ENCODE measurements at regions not wholly inside any gene's neighbourhood (a gene's known extent, or its start where the extent isn't known, plus 50 kb on each side); places are given as distances from the start of the nearest gene placed in this dataset.

DNA sequence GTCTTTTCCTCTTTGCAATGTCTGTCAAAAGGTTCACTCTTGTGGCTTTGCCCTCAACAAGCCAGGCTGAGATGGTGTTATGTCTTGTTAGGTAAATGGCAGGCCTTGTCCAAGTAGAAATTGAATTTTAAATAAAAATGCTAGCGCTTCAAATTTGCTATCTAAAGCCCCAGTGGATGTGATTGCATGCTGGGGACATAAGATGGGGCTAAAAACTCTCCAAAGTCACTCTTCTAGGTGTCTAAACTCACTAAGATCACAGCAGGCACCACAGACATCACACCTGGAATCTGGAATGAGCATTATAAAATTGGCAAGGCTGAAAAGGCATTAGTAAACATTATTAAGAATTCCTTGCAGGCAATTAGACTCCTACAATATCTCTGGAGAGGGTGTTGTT is 262.7 kb upstream of the CLINT1 start:
- no peak for DNase-seq
- in situ Hi-C loops (cut with HindIII; ENCODE audit: low pct_ligation_motif_present, low pct_unique_long_range_greater_than_20kb, low sequenced_read_pairs), result no loop called here

DNA sequence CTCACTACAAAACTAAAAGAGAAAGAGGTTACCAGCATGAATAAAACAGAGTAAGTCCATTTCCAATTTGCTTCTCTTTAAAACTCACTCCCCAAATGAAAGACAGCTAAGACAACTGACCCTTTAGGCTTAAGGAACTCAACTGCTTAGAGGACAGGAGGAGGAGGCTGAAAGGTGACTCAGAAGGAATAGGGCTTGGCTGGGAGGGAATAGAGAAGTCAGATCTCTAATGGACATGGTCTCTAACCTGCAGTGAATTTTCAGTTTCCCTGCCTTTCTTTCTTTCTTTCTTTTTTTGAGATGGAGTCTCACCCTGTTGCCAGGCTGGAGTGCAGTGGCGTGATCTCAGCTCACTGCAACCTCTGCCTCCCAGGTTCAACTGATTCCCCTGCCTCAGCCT is 261.8 kb upstream of the CLINT1 start:
- no peak for DNase-seq
- in situ Hi-C loops (cut with HindIII; ENCODE audit: low pct_ligation_motif_present, low pct_unique_long_range_greater_than_20kb, low sequenced_read_pairs), result no loop called here

DNA sequence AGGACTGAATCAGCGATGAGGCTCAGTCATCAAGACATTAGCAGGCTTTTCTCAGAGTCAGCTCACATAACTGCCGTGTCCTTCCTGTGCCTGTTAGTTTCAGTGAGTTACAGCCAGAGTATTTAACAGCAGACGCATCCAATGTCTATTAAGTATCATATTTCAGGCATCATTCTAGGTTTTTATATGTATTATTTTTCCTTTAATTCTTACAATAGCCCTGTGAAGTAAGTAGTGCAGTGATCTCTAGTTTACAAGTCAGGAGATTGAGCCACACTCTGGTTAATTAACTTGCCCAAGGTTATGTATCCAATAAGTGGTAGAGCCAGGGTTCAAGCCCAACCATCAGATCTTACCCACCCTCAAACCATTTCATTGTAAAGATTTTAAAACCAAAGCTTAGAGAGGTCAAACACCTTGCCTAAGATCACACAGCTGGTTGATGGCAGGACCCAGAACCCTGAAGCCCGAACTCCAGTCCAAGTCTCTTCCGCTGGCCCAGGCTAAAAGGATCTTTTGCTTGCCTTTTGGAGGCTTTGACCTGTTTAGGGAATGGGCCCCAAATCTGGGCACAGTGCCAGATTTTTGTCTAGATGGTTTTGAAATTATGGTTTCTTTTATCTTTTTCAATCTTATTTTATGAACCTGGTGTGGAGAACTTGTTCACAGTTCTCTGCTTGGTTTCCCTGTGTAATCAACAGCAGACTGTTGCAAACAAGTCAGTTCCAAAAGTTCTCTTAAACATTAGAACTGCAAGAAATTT is 261.2 kb upstream of the CLINT1 start:
- DNase-seq, result no peak
- in situ Hi-C loops (cut with HindIII; ENCODE audit: low pct_ligation_motif_present, low pct_unique_long_range_greater_than_20kb, low sequenced_read_pairs), result no loop called here

GRCh38 chr5:158117467-158118160 is 258.7 kb upstream of the CLINT1 start:
- DNase-seq, result no peak
- in situ Hi-C loops (cut with HindIII; ENCODE audit: low pct_ligation_motif_present, low pct_unique_long_range_greater_than_20kb, low sequenced_read_pairs), result no loop called here

DNA sequence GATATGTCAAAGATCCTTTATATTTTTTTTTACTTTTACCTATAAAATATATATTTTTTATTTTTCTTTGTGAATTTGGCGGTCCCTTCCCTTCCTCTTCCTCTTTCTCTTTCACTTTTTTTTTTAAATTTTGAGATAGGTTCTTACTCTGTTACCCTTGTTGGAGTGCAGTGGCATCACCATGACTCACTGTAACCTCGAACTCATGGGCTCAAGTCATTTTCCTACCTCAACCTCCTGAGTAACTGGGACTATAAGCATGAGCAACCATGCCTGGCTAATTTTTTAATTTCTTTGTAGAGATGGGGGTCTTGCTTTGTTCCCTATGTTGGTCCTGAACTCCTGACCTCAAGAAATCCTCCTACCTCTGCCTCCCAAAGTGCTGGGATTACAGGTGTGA is 258.0 kb upstream of the CLINT1 start:
- no peak for DNase-seq
- in situ Hi-C loops (cut with HindIII; ENCODE audit: low pct_ligation_motif_present, low pct_unique_long_range_greater_than_20kb, low sequenced_read_pairs), result no loop called here

DNA sequence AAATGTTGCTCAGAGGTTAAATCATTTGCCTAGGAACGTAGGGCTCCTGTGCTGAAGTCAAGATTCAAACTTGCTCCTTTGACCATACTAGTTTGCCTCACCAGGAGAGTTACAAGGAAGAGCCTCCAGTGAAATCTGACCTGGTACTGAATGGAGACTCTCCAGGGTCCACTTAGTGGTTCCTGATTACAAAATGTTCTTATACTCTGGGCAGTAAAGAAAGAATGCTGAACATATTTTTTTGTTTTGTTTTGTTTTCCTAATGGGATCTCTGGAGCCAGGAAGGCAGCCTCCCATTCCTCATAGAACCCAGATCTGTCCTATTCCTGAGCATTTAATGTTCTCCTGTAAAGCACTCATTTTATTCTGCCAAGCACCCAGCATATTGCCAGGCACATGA is 256.5 kb upstream of the CLINT1 start:
- no peak for DNase-seq
- in situ Hi-C loops (cut with HindIII; ENCODE audit: low pct_ligation_motif_present, low pct_unique_long_range_greater_than_20kb, low sequenced_read_pairs), result no loop called here

DNA sequence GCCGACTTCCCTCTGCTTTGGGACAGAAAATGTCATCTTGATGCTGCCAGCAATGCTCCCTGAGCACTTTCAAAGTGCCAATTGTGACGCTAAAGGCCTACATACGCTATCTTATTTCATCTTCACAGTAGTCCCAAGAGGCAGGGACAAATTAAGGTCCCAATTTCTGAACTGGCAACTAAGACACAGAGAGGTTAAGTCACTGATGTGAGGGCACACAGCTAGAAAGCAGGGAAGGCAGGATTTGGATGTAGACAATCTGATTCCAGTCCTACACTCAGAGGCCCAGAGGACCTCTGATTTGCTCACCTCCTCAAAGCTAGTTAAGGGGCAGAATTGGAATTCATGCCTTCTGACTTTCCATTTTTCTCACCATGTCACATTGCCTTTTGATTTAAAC is 249.2 kb upstream of the CLINT1 start:
- in situ Hi-C loops (cut with HindIII; ENCODE audit: low pct_ligation_motif_present, low pct_unique_long_range_greater_than_20kb, low sequenced_read_pairs), result no loop called here
- no peak for DNase-seq

DNA sequence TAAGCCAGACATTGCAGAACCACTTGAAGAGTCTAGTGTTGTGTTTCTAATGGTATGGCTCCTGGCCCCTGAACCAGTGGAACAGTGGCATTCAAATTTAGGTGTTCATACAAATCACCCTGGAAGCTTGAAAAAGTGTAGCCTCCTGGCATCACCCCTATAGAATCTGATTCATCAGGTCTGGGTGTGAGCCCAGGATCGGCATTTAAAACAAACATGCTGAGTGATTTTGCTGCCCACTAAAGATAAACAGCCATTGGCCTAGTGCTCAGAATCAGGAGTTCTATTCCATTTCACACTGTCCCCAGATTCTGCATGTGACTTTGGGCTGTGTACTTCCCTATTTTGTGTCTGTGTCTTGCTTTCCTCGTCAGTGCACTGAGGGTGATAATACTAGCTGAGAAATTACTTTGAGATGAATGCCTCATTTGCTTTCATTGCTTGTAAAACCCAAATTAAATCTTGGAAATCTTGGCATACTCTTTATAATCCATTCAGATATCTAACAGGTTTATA is 241.5 kb upstream of the CLINT1 start:
- in situ Hi-C loops (cut with HindIII; ENCODE audit: low pct_ligation_motif_present, low pct_unique_long_range_greater_than_20kb, low sequenced_read_pairs), result no loop called here
- DNase-seq, result no peak

DNA sequence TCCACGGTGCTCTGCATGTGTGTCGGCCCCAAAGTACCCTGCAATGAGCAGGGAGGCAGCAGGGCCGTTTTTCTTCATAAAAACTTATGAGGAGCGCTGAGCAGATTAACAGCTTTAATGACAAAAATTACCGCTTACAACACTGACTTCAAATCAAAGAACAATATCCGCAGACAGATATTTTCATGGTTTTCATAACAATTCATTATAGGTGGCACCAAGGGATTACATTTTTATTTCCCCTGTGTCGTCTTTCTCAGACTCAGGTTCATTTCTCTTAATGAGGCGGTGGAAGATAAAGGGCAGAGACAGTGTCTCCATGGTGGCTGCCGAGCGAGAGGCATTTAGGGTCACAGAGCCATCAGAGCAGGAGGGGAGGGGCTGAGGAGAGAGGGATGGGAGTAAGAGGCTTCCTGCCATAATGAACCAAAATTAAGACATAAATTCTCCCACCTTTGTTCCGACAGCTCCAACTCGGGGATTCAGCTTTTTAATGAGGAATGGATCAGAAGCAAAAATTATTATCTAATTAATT is 240.7 kb upstream of the CLINT1 start:
- in situ Hi-C loops (cut with HindIII; ENCODE audit: low pct_ligation_motif_present, low pct_unique_long_range_greater_than_20kb, low sequenced_read_pairs), result no loop called here

GRCh38 chr5:158096835-158097234 is 237.9 kb upstream of the CLINT1 start:
- no peak for DNase-seq
- in situ Hi-C loops (cut with HindIII; ENCODE audit: low pct_ligation_motif_present, low pct_unique_long_range_greater_than_20kb, low sequenced_read_pairs), result no loop called here

More for the DNA sequence above, 240.7 kb upstream of the CLINT1 start:
- no peak for DNase-seq

GRCh38 chr5:158086856-158087255 is 227.9 kb upstream of the CLINT1 start:
- DNase-seq, result no peak
- in situ Hi-C loops (cut with HindIII; ENCODE audit: low pct_ligation_motif_present, low pct_unique_long_range_greater_than_20kb, low sequenced_read_pairs), result no loop called here

GRCh38 chr5:158084292-158084691 is 225.3 kb upstream of the CLINT1 start:
- in situ Hi-C loops (cut with HindIII; ENCODE audit: low pct_ligation_motif_present, low pct_unique_long_range_greater_than_20kb, low sequenced_read_pairs), result no loop called here
- no peak for DNase-seq

GRCh38 chr5:158082696-158083287 is 223.8 kb upstream of the CLINT1 start:
- DNase-seq, result no peak
- in situ Hi-C loops (cut with HindIII; ENCODE audit: low pct_ligation_motif_present, low pct_unique_long_range_greater_than_20kb, low sequenced_read_pairs), result no loop called here

- in situ Hi-C loops (cut with HindIII; ENCODE audit: low pct_ligation_motif_present, low pct_unique_long_range_greater_than_20kb, low sequenced_read_pairs), result no loop called here
These were observed 221.2 kb upstream of the CLINT1 start for GRCh38 chr5:158080112-158080511.

DNA sequence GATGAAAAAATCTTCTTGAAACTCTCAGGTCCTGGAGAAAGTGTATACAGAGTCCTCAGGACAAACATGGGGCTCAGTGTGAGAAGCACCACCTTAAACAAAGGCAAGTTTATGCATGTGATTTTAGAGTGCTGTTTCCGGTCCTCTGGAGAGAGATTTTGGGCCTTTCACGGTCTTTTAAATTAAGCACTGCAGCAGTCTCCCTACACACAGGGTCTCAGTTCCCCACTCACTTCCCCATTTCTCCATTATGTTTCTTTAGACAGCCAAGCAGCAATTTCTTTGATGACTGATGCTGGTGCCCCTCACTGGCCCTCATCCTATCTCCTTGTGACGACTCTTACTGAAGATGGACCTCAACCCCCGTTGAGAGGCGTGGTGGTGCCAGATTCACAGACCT is 220.2 kb upstream of the CLINT1 start:
- DNase-seq, result no peak

More at GRCh38 chr5:158080112-158080511, 221.2 kb upstream of the CLINT1 start:
- no peak for DNase-seq

DNA sequence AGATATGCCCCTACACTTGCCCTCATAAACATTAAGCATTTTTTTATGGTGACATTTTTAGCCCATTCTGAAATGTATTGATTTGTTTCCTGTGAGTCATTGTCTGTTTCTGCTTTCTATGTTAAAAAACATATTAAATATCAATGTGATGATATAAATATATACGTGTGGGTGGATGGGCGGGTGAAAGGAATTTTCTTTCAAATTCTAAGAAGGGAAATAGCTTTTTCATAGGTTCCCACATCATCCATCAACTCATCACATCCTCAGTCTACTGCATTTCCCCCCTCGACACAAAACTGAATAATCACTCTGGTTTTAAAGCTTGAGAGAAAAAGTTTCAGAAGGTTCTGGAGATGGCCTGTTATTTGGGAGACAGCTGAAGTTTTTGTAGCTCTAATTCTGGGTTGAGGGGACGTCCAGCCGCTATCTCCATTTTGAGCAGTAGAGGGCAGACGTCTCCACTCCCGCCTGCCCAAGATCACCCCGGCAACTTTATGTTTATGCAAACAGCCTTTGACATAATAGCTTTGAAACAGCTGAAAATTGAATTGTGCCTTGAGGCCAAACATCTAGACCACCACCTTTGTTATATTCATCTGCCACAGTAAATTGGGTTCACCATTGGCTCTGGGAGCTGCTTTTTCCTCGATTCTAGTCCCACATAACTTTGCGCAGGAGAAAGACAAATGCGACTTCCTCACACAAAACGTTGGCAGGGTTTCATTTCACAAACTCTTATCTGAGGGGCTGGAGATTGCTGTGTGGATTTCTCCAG is 216.2 kb upstream of the CLINT1 start:
- in situ Hi-C loops (cut with HindIII; ENCODE audit: low pct_ligation_motif_present, low pct_unique_long_range_greater_than_20kb, low sequenced_read_pairs), result no loop called here
- DNase-seq, result peak; percentile 44

More for the DNA sequence above, 220.2 kb upstream of the CLINT1 start:
- in situ Hi-C loops (cut with HindIII; ENCODE audit: low pct_ligation_motif_present, low pct_unique_long_range_greater_than_20kb, low sequenced_read_pairs), result no loop called here

DNA sequence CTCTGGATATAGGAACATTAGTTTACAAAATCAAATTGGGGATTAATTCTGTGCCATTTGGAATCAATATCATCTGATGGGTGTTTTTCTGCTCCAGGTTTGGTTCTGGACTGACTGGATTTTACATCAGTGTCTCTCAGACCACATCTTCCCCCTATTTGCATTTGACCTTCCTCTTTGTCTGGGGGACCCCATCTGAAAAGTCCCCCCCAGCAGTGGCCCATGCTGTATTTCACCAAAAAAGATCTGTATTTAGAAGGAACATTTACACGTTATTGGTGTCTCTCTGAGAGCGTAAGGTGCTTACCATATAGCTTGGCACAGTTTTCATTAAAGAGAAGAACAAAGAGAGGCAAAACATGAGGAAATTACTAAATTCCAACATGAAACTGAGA is 215.6 kb upstream of the CLINT1 start:
- in situ Hi-C loops (cut with HindIII; ENCODE audit: low pct_ligation_motif_present, low pct_unique_long_range_greater_than_20kb, low sequenced_read_pairs), result no loop called here

DNA sequence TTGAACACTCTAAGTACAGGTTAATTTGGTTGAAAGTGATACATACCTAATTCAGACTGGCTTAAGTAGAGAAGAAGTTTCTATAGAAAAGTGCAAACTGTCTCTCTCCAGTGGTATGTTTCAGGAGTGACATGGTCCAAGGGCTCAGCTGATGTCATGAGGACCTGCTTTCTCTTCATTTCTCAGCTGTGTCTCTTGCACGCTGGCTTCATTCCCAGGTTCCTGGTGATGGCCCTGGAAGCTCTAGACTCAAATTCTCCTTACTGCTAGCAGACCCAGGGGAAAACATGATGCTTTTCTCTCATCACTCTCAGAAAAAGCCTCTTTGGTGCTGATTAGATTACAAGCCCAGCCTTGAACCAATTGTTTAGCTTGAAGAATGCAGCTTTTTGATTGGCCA is 211.9 kb upstream of the CLINT1 start:
- in situ Hi-C loops (cut with HindIII; ENCODE audit: low pct_ligation_motif_present, low pct_unique_long_range_greater_than_20kb, low sequenced_read_pairs), result no loop called here
- no peak for DNase-seq

More for the DNA sequence above, 215.6 kb upstream of the CLINT1 start:
- no peak for DNase-seq

- no peak for DNase-seq
- in situ Hi-C loops (cut with HindIII; ENCODE audit: low pct_ligation_motif_present, low pct_unique_long_range_greater_than_20kb, low sequenced_read_pairs), result no loop called here
These were observed 210.9 kb upstream of the CLINT1 start for GRCh38 chr5:158069838-158070237.

Data from ACHN (cell line).